ENCODE measurements at regions not wholly inside any gene's neighbourhood (a gene's known extent, or its start where the extent isn't known, plus 50 kb on each side); places are given as distances from the start of the nearest gene placed in this dataset.

DNA sequence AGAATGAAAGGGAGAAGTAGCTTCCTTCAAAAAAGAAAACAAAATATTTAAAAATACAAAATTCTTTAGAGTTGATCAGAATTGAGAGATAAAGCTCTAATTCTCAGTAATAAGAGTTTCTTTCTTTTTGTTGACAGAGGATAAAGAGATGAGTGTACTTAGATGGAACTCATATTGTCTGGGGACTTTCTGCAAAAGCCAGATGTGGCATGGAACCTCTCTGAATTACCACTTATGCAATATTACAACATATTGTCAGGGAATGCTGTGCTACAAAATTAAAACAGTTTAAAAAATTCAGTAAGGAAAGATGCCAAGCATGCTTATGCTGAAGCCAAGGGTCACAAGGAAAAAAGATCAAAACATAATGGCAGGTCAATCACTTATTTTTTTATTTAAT is 386.6 kb upstream of the LRATD1 start:
- TF ChIP-seq ZNF274 (IDR thresholded peaks at IDR 0.05; ENCODE audit: low read depth, low read length) (no peak), YY1 (IDR thresholded peaks at IDR 0.05; ENCODE audit: insufficient read depth, insufficient read length) (no peak), SUZ12 (IDR thresholded peaks at IDR 0.05; ENCODE audit: extremely low read depth, insufficient read depth, insufficient read length) (no peak)

Measured in NT2/D1 (cell line).